LNCAP (cell line): ENCODE measurements at regions not wholly inside any gene's neighbourhood (a gene's known extent, or its start where the extent isn't known, plus 50 kb on each side); places are given as distances from the start of the nearest gene placed in this dataset.

ENCODE experiments used
- CTCF ChIP-seq: fragments of 450-650 bp; IDR thresholded peaks from 2 replicates; pipeline ENCODE4 v1.5.1; 2017; ENCODE audit warnings: mild to moderate bottlenecking

DNA sequence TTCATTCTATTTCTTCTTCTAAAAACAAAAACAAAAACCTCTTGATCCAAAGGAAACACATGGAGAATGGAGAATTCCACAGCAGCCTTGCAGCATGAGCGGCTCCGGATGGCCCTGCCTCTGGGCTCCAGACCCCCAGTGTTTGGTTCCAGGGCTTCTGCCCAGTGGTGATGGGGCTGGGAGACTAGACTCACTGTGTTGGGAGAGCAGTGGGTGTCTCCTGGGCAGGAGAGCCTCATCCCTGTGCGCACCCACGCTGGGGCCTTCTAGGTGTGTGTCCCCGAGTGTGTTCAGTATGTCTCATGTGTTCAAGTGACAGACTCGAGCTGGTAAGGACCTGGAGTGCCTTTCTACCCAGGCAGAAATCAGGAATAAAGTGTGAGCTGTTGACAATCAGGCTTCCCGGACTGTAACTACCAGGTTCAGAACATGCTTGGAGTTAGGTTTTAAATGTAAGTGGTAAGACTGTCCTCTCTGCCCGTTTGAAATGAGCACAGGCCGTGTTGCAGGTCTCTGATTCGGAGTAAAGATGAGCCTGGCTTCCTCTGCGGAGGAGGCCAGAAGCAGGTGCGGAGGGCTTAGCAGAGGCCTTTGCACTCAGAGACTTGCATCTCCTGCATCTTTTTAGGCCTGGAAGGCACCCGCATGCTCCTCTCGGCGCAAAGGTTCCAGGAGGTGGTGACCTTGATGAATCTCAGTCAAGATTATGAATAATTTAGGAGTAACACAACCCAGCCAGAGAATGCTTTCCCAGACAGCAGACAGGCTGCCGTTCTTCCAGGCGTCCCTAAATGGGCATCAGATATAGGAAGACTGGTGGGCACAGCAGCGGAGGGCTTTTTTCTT, 253.6 kb downstream of the CDH26 start:
- no peak for TF ChIP-seq CTCF

- TF ChIP-seq CTCF = no peak
These were observed 254.5 kb downstream of the CDH26 start for GRCh38 chr20:60212695-60213094.

- TF ChIP-seq CTCF = no peak
These were observed 255.1 kb downstream of the CDH26 start for GRCh38 chr20:60213126-60213893.

DNA sequence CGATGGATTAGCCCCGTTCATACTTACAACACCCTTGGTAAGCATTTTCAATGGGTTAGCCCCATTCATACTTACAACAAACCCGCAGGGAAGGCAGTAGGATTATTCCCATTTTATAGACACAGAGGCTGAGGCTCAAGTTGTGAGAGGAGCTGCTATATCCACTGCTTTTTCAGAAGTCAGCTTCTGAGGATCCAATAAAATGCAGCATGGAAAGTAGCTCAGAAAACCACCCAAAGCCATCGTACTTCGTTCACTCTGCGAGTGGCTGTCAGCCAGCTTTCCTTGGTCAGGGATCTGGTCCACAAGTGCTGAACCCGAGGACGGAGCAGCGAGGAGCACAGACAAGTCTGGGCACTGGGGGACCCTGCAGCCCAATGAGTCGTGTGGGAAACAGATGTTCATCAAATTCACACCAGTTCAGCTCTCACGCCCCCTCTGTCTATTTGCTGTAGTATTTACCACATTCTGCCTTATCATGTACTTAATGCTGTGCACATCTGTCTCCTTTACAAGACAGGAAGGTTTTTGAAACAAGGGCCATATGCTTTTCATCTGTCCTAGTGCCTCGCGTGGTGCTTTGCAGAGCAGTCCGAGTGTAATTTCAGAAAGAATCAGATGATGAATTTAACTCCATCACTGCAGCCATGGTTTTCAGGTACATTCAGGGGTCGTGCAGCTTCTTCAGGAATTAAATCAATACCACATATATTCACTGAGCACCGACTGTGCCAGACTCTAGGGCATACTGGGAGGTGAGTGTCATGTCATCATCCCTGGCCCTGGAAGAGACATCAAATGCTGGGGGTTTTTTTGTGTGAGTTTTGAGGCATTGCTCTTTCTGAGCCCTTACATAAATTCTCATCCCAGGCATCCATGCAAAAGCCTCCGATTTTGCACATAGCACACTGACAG, 256.9 kb downstream of the CDH26 start:
- TF ChIP-seq CTCF = no peak

- TF ChIP-seq CTCF = no peak
These were observed 257.9 kb downstream of the CDH26 start for GRCh38 chr20:60215816-60216730.

GRCh38 chr20:60219231-60219630, 261.0 kb downstream of the CDH26 start:
- TF ChIP-seq CTCF = no peak
